DND-41 (cell line): ENCODE measurements at regions not wholly inside any gene's neighbourhood (a gene's known extent, or its start where the extent isn't known, plus 50 kb on each side); places are given as distances from the start of the nearest gene placed in this dataset.

Experiments used
- CTCF ChIP-seq: IDR thresholded peaks from 2 replicates; pipeline ENCODE4 v1.5.1; 2012; ENCODE audit warnings: borderline replicate concordance, low read length, moderate library complexity, mild to moderate bottlenecking; ENCODE audit not compliant: poor library complexity, severe bottlenecking; ENCODE audit errors: extremely low read depth
- EZH2 ChIP-seq: IDR thresholded peaks from 3 replicates; pipeline ENCODE4 v1.6.1; 2012; ENCODE audit warnings: borderline replicate concordance, low read depth, mild to moderate bottlenecking, moderate library complexity, low read length, inconsistent platforms; ENCODE audit not compliant: severe bottlenecking

GRCh38 chr9:101860920-101861319, 122.5 kb upstream of the GRIN3A start:
- TF ChIP-seq CTCF (no peak), EZH2 (no peak)
